ELF-1 (cell line): ENCODE measurements at regions not wholly inside any gene's neighbourhood (a gene's known extent, or its start where the extent isn't known, plus 50 kb on each side); places are given as distances from the start of the nearest gene placed in this dataset.
"Not testable (repeated sequence)": the region's sequence is repeated elsewhere in the genome, so short reads cannot be mapped to it uniquely, and the experiment has no call there.

Experiments
- DNase-seq: peaks from one replicate; pipeline ENCODE4 v3.0.0-alpha.2; 2016; ENCODE audit warnings: low read depth, low spot score

GRCh38 chr7:41436139-41436538 lies 266.8 kb downstream of the INHBA start:
- DNase-seq = no peak

GRCh38 chr7:41435020-41435419 lies 267.9 kb downstream of the INHBA start:
- DNase-seq = not testable (repeated sequence)

- no peak for DNase-seq
These were observed 271.2 kb downstream of the INHBA start for GRCh38 chr7:41431671-41432070.

GRCh38 chr7:41428381-41428780 lies 274.5 kb downstream of the INHBA start:
- DNase-seq = no peak

GRCh38 chr7:41425926-41426325 lies 277.0 kb downstream of the INHBA start:
- no peak for DNase-seq

- DNase-seq = no peak
These were observed 281.8 kb downstream of the INHBA start for GRCh38 chr7:41421056-41421455.

GRCh38 chr7:41420421-41420820 lies 282.5 kb downstream of the INHBA start:
- no peak for DNase-seq

GRCh38 chr7:41418337-41418736 lies 284.6 kb downstream of the INHBA start:
- DNase-seq = no peak

GRCh38 chr7:41416208-41416595 lies 286.7 kb downstream of the INHBA start:
- no peak for DNase-seq

GRCh38 chr7:41415471-41416207 lies 287.3 kb downstream of the INHBA start:
- DNase-seq = no peak

- DNase-seq = no peak
These were observed 287.8 kb downstream of the INHBA start for GRCh38 chr7:41415051-41415450.

- DNase-seq = no peak
These were observed 298.4 kb downstream of the INHBA start for GRCh38 chr7:41404375-41405074.

- peak; percentile 50 for DNase-seq
These were observed 299.6 kb downstream of the INHBA start for GRCh38 chr7:41403291-41403690.

- DNase-seq = no peak
These were observed 301.1 kb downstream of the INHBA start for GRCh38 chr7:41401833-41402232.

GRCh38 chr7:41399171-41399570 lies 303.7 kb downstream of the INHBA start:
- peak; percentile 21 for DNase-seq

GRCh38 chr7:41391818-41392217 lies 311.1 kb downstream of the INHBA start:
- DNase-seq = peak; percentile 16

- DNase-seq = not testable (repeated sequence)
These were observed 314.0 kb downstream of the INHBA start for GRCh38 chr7:41388933-41389332.

GRCh38 chr7:41385996-41386395 lies 316.9 kb downstream of the INHBA start:
- peak; percentile 34 for DNase-seq

- DNase-seq = no peak
These were observed 318.5 kb downstream of the INHBA start for GRCh38 chr7:41384418-41384817.

GRCh38 chr7:41383596-41383995 lies 319.3 kb downstream of the INHBA start:
- peak; percentile 17 for DNase-seq

GRCh38 chr7:41378156-41378555 lies 324.7 kb downstream of the INHBA start:
- no peak for DNase-seq

- DNase-seq = no peak
These were observed 327.3 kb downstream of the INHBA start for GRCh38 chr7:41375582-41375981.

GRCh38 chr7:41374150-41374848 lies 328.6 kb downstream of the INHBA start:
- no peak for DNase-seq
